Heart left ventricle (tissue), 16 donors: ENCODE measurements at regions not wholly inside any gene's neighbourhood (a gene's known extent, or its start where the extent isn't known, plus 50 kb on each side); places are given as distances from the start of the nearest gene placed in this dataset.

Experiments used
- ATAC-seq, 4 donors: fragments of 200-7000 bp; cut with Tn5 transposase; one replicate each; pipeline ENCODE4 v1.9.1; 2020 to 2022; ENCODE audit warnings: moderate library complexity in 4 of 4, mild to moderate bottlenecking in 3 of 4, moderate number of reproducible peaks in 1 of 4
- DNase-seq, 5 donors: peaks; one replicate each; pipeline ENCODE4 v3.0.0-alpha.2; 2020
- H3K27ac ChIP-seq, 12 donors: fragments of 200-600 bp; sonication (generic) in 4 of 12; one replicate each; pipeline versions ENCODE4 v1.5.0 to v1.8.0; 2016 to 2022; ENCODE audit warnings: mild to moderate bottlenecking in 2 of 12
- H3K27me3 ChIP-seq, 9 donors: fragments of 200-600 bp; sonication (generic) in 2 of 9; one replicate each; pipeline versions ENCODE4 v1.5.1 to v1.8.0; 2016 to 2022; ENCODE audit warnings: mild to moderate bottlenecking in 3 of 9
- H3K36me3 ChIP-seq, 9 donors: fragments of 200-600 bp; sonication (generic) in 2 of 9; one replicate each; pipeline versions ENCODE4 v1.5.0 to v1.8.0; 2018 to 2022; ENCODE audit warnings: mild to moderate bottlenecking in 2 of 9
- H3K4me1 ChIP-seq, 12 donors: fragments of 200-600 bp; sonication (generic) in 4 of 12; one replicate each; pipeline versions ENCODE4 v1.5.0 to v1.8.0; 2016 to 2022; ENCODE audit warnings: mild to moderate bottlenecking in 3 of 12
- H3K4me3 ChIP-seq, 12 donors: fragments of 200-600 bp; sonication (generic) in 4 of 12; one replicate each; pipeline versions ENCODE4 v1.5.0 to v1.8.0; 2017 to 2022; ENCODE audit warnings: mild to moderate bottlenecking in 9 of 12, moderate library complexity in 4 of 12
- H3K9me3 ChIP-seq, 12 donors: fragments of 200-600 bp; sonication (generic) in 4 of 12; one replicate each; pipeline versions ENCODE4 v1.5.0 to v1.8.0; 2016 to 2022; ENCODE audit warnings: mild to moderate bottlenecking in 1 of 12
- POLR2A ChIP-seq, 2 donors: fragments of 450-650 bp; IDR thresholded peaks; one replicate each; pipeline ENCODE4 v1.6.1; 2017; ENCODE audit warnings: antibody characterized with exemption in 2 of 2, mild to moderate bottlenecking in 2 of 2, moderate library complexity in 2 of 2
- WGBS, 4 donors: extraction: QIAGEN DNeasy Blood & Tissue Kit in 2 of 4; methylation state at CpG; one replicate each; pipeline versions ENCODE4 v1.1.5 to v1.1.7; 2013 to 2018; 5-methylcytosine and 5-hydroxymethylcytosine counted together
- intact Hi-C, 10 donors: fragments of 100-400 bp; cut with DNase I; formaldehyde crosslinking; loops; one replicate each; pipeline versions ENCODE4 v1.11.1 to v1.14.2; 2022
- TF ChIP-seq, protein P1 (sequence below), 12 donors: fragments of 200-600 bp; sonication (generic) in 4 of 12; IDR thresholded peaks; one replicate each; pipeline versions ENCODE4 v1.5.0 to v1.8.0; 2018 to 2022; ENCODE audit warnings: antibody characterized with exemption in 12 of 12, mild to moderate bottlenecking in 5 of 12
- donor health status: ischemic (EF 13 %, LVEDD 7.1; RV severe dilation, severe dysfunction).
- donor health status: healthy with polysubstance abuse.
- donor health status: DM: no; HTN: yes; CAD: no.
- donor health status: DM: no; HTN: no; CAD: no.
- donor health status: ischemic (EF 25% LVEDD 6.9; RV normal size, moderate dysfunction).
- donor health status: ischemic (EF 25% LVEDD 5.7; RV mildly dilated, moderate dysfunction).
- donor health status: healthy.
- donor health status: DM: yes; HTN: yes; CAD: no.
- donor health status: ischemic (EF 35%, LVEDD 5.7; RV mildly dilated, moderate dysfunction).
- donor health status: nonischemic (EF 11% LVEDD 7.7; RV severe dilation, severe dysfunction).
- donor health status: DM: yes; HTN: yes; CAD: no.
- donor health status: PGD.
- donor health status: ischemic (EF 29% LVEDD 5.4; RV normal size, mild dysfunction).
- donor health status: nonischemic (EF 23%, LVEDD 6.1; RV moderate dilation, normal function).

DNA sequence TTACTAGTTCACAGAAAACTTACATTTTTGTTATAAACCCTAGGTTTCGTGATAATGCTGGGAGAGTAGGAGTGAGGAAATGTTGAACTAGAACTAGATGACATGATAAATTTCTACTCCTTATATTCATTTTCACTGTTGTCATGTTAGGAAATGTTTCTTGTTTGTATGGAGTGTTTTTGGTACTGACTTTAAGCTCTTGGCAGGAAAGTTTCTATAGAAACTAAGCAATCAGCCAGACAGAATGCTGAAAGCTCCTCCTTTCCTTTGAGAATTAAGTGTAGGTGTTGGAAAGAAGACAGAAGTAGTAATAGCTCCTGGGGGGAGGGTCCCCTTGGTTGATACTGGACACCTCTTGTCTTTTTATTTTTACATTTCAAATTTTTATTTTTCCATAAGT lies 309.8 kb downstream of the MAP2K4 start:
- DNase-seq: no peak

DNA sequence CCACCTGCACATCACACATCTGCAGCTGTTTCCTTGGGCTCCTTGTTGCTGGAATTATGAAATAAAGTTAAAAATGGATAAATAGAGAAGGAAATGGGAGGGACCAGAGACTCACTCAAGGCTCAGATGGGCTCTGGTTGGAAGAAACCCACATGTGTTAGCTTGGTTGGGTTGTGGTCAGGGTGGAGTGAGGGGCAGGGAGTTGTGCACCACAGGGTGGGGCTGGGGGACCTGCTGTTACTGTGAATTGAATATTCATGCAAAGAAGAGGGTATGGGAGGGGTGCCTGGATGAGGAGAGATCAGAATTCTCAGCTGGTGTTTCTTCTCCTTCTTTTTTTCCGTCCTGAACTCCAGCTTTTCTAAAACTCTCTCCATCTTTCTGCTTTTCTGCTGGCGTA lies 320.7 kb downstream of the MAP2K4 start:
- TF ChIP-seq POLR2A (IDR thresholded peaks at IDR 0.05): no peak
- TF ChIP-seq, protein P1, sequence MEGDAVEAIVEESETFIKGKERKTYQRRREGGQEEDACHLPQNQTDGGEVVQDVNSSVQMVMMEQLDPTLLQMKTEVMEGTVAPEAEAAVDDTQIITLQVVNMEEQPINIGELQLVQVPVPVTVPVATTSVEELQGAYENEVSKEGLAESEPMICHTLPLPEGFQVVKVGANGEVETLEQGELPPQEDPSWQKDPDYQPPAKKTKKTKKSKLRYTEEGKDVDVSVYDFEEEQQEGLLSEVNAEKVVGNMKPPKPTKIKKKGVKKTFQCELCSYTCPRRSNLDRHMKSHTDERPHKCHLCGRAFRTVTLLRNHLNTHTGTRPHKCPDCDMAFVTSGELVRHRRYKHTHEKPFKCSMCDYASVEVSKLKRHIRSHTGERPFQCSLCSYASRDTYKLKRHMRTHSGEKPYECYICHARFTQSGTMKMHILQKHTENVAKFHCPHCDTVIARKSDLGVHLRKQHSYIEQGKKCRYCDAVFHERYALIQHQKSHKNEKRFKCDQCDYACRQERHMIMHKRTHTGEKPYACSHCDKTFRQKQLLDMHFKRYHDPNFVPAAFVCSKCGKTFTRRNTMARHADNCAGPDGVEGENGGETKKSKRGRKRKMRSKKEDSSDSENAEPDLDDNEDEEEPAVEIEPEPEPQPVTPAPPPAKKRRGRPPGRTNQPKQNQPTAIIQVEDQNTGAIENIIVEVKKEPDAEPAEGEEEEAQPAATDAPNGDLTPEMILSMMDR (IDR thresholded peaks at IDR 0.05): no peak
- Histone ChIP-seq H3K27me3 (no peaks in the 10 kb centered on the region), H3K4me1 (no peaks in the 10 kb centered on the region), H3K4me3 (no peak overlapping the region), H3K9me3 (no peaks in the 10 kb centered on the region), H3K36me3 (no peaks in the 10 kb centered on the region), H3K27ac (no peak overlapping the region)
- no peak for DNase-seq
- intact Hi-C loops: no loop called here
- 73 to 88% (median 81%) methylated on average over 2 of the region's 2 CpGs for WGBS, 4 donors
- no peak for ATAC-seq

More for the DNA sequence above, 309.8 kb downstream of the MAP2K4 start:
- 59 to 79% (median 75%) methylated on average over 1 of the region's 1 CpG for WGBS, 4 donors
- H3K36me3 ChIP-seq: no peaks in the 10 kb centered on the region
- ATAC-seq: no peak
- H3K9me3 ChIP-seq: peaks cover 0 to 40% (median 13%) of the 10 kb centered on the region in 12 donors
- TF ChIP-seq, protein P1 (IDR thresholded peaks at IDR 0.05): no peak
- no peak for TF ChIP-seq POLR2A (IDR thresholded peaks at IDR 0.05)
- H3K4me1 ChIP-seq: no peaks in the 10 kb centered on the region
- no peak overlapping the region for H3K4me3 ChIP-seq
- H3K27me3 ChIP-seq: no peaks in the 10 kb centered on the region
- H3K27ac ChIP-seq: no peak overlapping the region
- intact Hi-C loops: no loop called here

DNA sequence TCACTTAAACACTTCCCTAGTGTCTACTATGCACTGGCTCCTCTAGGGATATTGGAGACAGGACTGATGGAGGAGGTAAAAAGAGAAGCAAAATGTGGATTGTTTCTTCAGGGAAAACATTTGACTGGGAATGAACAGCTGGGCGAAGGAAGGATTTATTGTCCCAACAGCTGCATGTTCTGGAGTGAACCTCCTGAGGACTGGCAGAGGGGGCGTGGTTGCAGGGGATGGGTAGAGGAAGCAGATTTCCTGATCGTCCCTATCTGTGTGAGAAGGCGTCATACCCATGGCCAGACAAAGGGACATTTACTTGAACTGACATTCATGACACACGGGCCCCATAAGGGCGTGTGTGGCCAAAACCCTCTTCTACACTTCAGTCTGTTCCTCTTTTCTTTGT lies 321.5 kb downstream of the MAP2K4 start:
- H3K9me3 ChIP-seq: no peaks in the 10 kb centered on the region
- DNase-seq: no peak
- no peak for ATAC-seq
- intact Hi-C loops: no loop called here
- no peaks in the 10 kb centered on the region for H3K27me3 ChIP-seq
- H3K27ac ChIP-seq: peak overlapping the region in 1 of 12 donors; percentile 23
- TF ChIP-seq, protein P1 (IDR thresholded peaks at IDR 0.05): no peak
- no peak for TF ChIP-seq POLR2A (IDR thresholded peaks at IDR 0.05)
- 59 to 72% (median 69%) methylated on average over 6 of the region's 6 CpGs for WGBS, 4 donors
- no peaks in the 10 kb centered on the region for H3K36me3 ChIP-seq
- H3K4me1 ChIP-seq: no peaks in the 10 kb centered on the region
- H3K4me3 ChIP-seq: no peak overlapping the region

DNA sequence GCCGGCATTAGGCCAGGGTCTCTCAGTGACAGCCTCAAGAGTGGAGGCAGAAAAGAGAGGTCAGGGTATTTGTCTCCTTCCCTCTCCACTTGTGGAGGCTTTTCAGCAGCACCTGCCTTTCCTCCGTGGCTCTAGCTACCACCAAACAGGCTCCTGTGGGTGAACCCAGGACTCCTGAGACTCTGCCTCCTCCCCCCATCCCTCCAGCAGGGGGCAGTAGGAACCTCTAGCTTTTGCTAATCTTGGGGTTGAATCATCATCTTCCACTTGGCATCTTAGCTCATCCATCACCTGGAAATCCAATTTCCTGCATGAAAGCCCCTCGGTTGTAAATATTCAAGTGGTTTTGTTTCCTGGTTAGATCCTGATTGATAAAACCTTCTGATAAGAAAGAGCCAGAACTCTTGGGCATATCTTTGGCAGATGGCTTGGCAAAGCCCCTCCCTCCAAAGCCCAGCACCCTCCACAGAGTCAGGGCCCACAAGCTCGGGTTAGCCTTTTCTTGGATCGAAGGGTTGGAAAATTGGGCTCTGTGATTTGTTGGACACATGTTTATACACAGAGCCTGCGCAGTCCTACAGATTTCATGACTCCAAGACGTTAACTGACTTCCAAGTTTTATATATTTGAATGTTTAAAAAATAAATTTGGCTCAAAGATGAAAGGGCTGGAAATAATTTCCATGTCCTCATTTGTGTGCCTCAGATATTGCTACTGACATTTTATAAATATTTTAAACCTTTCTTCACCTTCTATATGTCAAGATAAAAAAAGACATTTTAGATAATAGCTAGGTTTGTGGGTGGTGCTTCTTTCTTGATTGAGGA lies 322.1 kb downstream of the MAP2K4 start:
- no peak for DNase-seq
- Histone ChIP-seq H3K9me3 (no peaks in the 10 kb centered on the region), H3K36me3 (no peaks in the 10 kb centered on the region), H3K27ac (peak overlapping the region in 1 of 12 donors; percentile 23), H3K4me3 (no peak overlapping the region), H3K4me1 (no peaks in the 10 kb centered on the region), H3K27me3 (no peaks in the 10 kb centered on the region)
- TF ChIP-seq POLR2A (IDR thresholded peaks at IDR 0.05): no peak
- TF ChIP-seq, protein P1 (IDR thresholded peaks at IDR 0.05): peak in 8 of 12 donors; percentile 9 to 45 (median 22)
- intact Hi-C loops: no loop called here
- WGBS, 4 donors: 57 to 69% (median 64%) methylated on average over 7 of the region's 7 CpGs
- ATAC-seq: no peak
